HepG2 (cell line): ENCODE measurements at regions not wholly inside any gene's neighbourhood (a gene's known extent, or its start where the extent isn't known, plus 50 kb on each side); places are given as distances from the start of the nearest gene placed in this dataset.
A peak's percentile ranks its signal among the peaks of the same experiment; 100 is the strongest.

Source experiments
- ATAC-seq: fragments of 200-7000 bp; cut with Tn5 transposase; 3 replicates; pipeline ENCODE4 v1.9.1; 2020; ENCODE audit warnings: mild to moderate bottlenecking, moderate library complexity
- BruUV-seq: library from RNA; stranded (reverse); fragments of 400-500 nt; replicated peaks from 2 replicates; lab custom pipeline; 2021; lab: Mats Ljungman, UMichigan
- CTCF ChIA-PET: fragments of 300-600 bp; formaldehyde crosslinking; extraction: SDS; loops from one replicate; lab custom pipeline; 2021; ENCODE audit warnings: low total read pairs, inconsistent platforms, low intra/inter-chr PET ratio; lab: Yijun Ruan, JAX
- POLR2A ChIA-PET: fragments of 350-600 bp; sonication (Branson Sonifier 250); formaldehyde crosslinking; loops from one replicate; lab custom pipeline; 2020; ENCODE audit warnings: antibody characterized with exemption, inconsistent platforms; lab: Yijun Ruan, JAX
- DNase-seq: peaks from one replicate; pipeline ENCODE4 v3.0.0-alpha.2; 2015; ENCODE audit warnings: low spot score
- FAIRE-seq: peaks from 3 replicates; lab custom pipeline; 2011; peaks lifted over from hg19 to GRCh38; lab: Jason Lieb, UNC
- H2AFZ ChIP-seq: one replicate; pipeline ENCODE4 v1.6.1; 2011; ENCODE audit warnings: low read length, inconsistent platforms
- H3K27ac ChIP-seq: fragments of 300-600 bp; 3 replicates; pipeline ENCODE4 v1.8.0; 2011; ENCODE audit warnings: mixed run types, mild to moderate bottlenecking, mixed read lengths, low read length, inconsistent platforms; ENCODE audit not compliant: insufficient read depth; ENCODE audit errors: extremely low read length
- H3K27me3 ChIP-seq, 2 experiments: fragments of 200-600 bp in 1 of 2; 2 replicates in 1 of 2; 3 replicates in 1 of 2; pipeline versions ENCODE4 v1.6.0 to v1.8.0; 2011; ENCODE audit warnings: low read length in 2 of 2, mild to moderate bottlenecking in 2 of 2, moderate library complexity in 2 of 2, inconsistent platforms in 1 of 2; ENCODE audit not compliant: insufficient read depth in 2 of 2, control insufficient read depth in 1 of 2
- H3K36me3 ChIP-seq, 2 experiments: fragments of 200-600 bp in 1 of 2; replicated peaks in 1 of 2; 2 replicates in 1 of 2; 3 replicates in 1 of 2; pipeline versions ENCODE4 v1.5.1 to v1.8.0; 2011; ENCODE audit warnings: low read length in 2 of 2, inconsistent platforms in 1 of 2; ENCODE audit not compliant: insufficient read depth in 2 of 2, control insufficient read depth in 1 of 2
- H3K4me1 ChIP-seq: 2 replicates; pipeline ENCODE4 v1.5.1; 2012; ENCODE audit warnings: low read length, inconsistent platforms; ENCODE audit not compliant: insufficient read depth
- H3K4me2 ChIP-seq: 2 replicates; pipeline ENCODE4 v1.6.0; 2011; ENCODE audit warnings: low read depth, low read length, inconsistent platforms
- H3K4me3 ChIP-seq, 3 experiments: fragments of 200-600 bp in 1 of 3; sonication (generic), shearing (Covaris generic) in 1 of 3; replicated peaks in 1 of 3; 2 replicates each; pipeline ENCODE4 v1.5.1; 2011 to 2016; ENCODE audit warnings: low read length in 3 of 3, inconsistent platforms in 2 of 3, low read depth in 2 of 3, mild to moderate bottlenecking in 2 of 3, control low read depth in 1 of 3, mixed read lengths in 1 of 3; ENCODE audit not compliant: insufficient read depth in 1 of 3
- H3K79me2 ChIP-seq: one replicate; pipeline ENCODE4 v1.6.1; 2011; ENCODE audit warnings: low read length, inconsistent platforms; ENCODE audit not compliant: insufficient read depth
- H3K9ac ChIP-seq: 2 replicates; pipeline ENCODE4 v1.6.0; 2011; ENCODE audit warnings: mild to moderate bottlenecking, low read depth, low read length, inconsistent platforms; ENCODE audit not compliant: insufficient read depth
- H3K9me3 ChIP-seq: 2 replicates; pipeline ENCODE4 v1.5.1; 2012; ENCODE audit warnings: mild to moderate bottlenecking, low read length
- H4K20me1 ChIP-seq: 2 replicates; pipeline ENCODE4 v1.6.0; 2011; ENCODE audit warnings: inconsistent platforms, mild to moderate bottlenecking, low read length, moderate library complexity; ENCODE audit not compliant: insufficient read depth
- EP300 ChIP-seq, 3 experiments: sonication (generic) in 1 of 3; formaldehyde crosslinking in 1 of 3; IDR thresholded peaks; 2 replicates each; pipeline versions ENCODE4 v1.5.1 to v1.6.1; 2011 to 2020; ENCODE audit warnings: low read depth in 2 of 3, low read length in 2 of 3, borderline replicate concordance in 1 of 3, improper control_type of control experiment in 1 of 3, mild to moderate bottlenecking in 1 of 3, missing genetic modification reagents in 1 of 3, moderate library complexity in 1 of 3
- HDAC1 ChIP-seq: sonication (generic); formaldehyde crosslinking; IDR thresholded peaks from 2 replicates; pipeline ENCODE4 v1.5.1; 2020; ENCODE audit warnings: mild to moderate bottlenecking, missing genetic modification reagents
- IKZF1 ChIP-seq: fragments of 450-650 bp; IDR thresholded peaks from 2 replicates; pipeline ENCODE4 v1.7.1; 2016
- KLF12 ChIP-seq: sonication (generic); formaldehyde crosslinking; IDR thresholded peaks from 2 replicates; pipeline ENCODE4 v1.4.0; 2020; ENCODE audit warnings: missing genetic modification reagents, borderline replicate concordance
- MED13 ChIP-seq: sonication (generic); formaldehyde crosslinking; IDR thresholded peaks from 2 replicates; pipeline ENCODE4 v1.5.0; 2020; ENCODE audit warnings: missing genetic modification reagents
- RAD51 ChIP-seq: fragments of 450-650 bp; IDR thresholded peaks from 2 replicates; pipeline ENCODE4 v1.6.1; 2016; ENCODE audit warnings: borderline replicate concordance
- RORA ChIP-seq: sonication (generic); formaldehyde crosslinking; IDR thresholded peaks from 2 replicates; pipeline ENCODE4 v1.5.0; 2020; ENCODE audit warnings: mild to moderate bottlenecking, missing genetic modification reagents, moderate library complexity
- STAG1 ChIP-seq: sonication (generic); formaldehyde crosslinking; IDR thresholded peaks from 2 replicates; pipeline ENCODE4 v1.4.0; 2020; ENCODE audit warnings: missing genetic modification reagents
- TARDBP ChIP-seq: sonication (generic); formaldehyde crosslinking; IDR thresholded peaks from 2 replicates; pipeline ENCODE4 v1.8.0; 2022; ENCODE audit warnings: mild to moderate bottlenecking, missing genetic modification reagents
- ZNF431 ChIP-seq: sonication (generic); formaldehyde crosslinking; IDR thresholded peaks from 2 replicates; pipeline ENCODE4 v1.9.0; 2022; ENCODE audit warnings: missing genetic modification reagents, low read depth, mild to moderate bottlenecking, borderline replicate concordance
- ZNF446 ChIP-seq: sonication (generic); formaldehyde crosslinking; IDR thresholded peaks from 2 replicates; pipeline ENCODE4 v1.5.0; 2020; ENCODE audit warnings: mild to moderate bottlenecking, missing genetic modification reagents
- ZNF788 ChIP-seq: sonication (generic); formaldehyde crosslinking; IDR thresholded peaks from 2 replicates; pipeline ENCODE4 v1.5.0; 2020; ENCODE audit warnings: mild to moderate bottlenecking, missing genetic modification reagents, borderline replicate concordance
- WGBS: methylation state at CpG from one replicate; pipeline ENCODE4 v1.1.6; 2017; ENCODE audit warnings: low lambda C conversion rate; 5-methylcytosine and 5-hydroxymethylcytosine counted together
- in situ Hi-C: cut with HindIII; loops from 2 replicates; pipeline ENCODE4 v1.10.0; 2017; ENCODE audit warnings: low pct_unique_long_range_greater_than_20kb; ENCODE audit not compliant: extremely low pct_ligation_motif_present
- intact Hi-C: fragments of 100-400 bp; cut with micrococcal nuclease; formaldehyde crosslinking; loops from one replicate; pipeline ENCODE4 v1.10.0; 2022; ENCODE audit not compliant: unreplicated experiment
- TF ChIP-seq, protein P1 (sequence below), 2 experiments: sonication (generic) in 1 of 2; formaldehyde crosslinking in 1 of 2; IDR thresholded peaks; 2 replicates each; pipeline versions ENCODE4 v1.5.1 to v1.6.1; 2011 to 2020; ENCODE audit warnings: borderline replicate concordance in 1 of 2, low read depth in 1 of 2, low read length in 1 of 2, mild to moderate bottlenecking in 1 of 2, missing genetic modification reagents in 1 of 2, moderate library complexity in 1 of 2
- TF ChIP-seq, protein P2 (sequence below): sonication (generic); formaldehyde crosslinking; IDR thresholded peaks from 2 replicates; pipeline ENCODE4 v1.5.0; 2020; ENCODE audit warnings: missing genetic modification reagents
- TF ChIP-seq, protein P3 (sequence below): IDR thresholded peaks from 2 replicates; pipeline ENCODE4 v1.6.1; 2016; ENCODE audit warnings: low read depth

DNA sequence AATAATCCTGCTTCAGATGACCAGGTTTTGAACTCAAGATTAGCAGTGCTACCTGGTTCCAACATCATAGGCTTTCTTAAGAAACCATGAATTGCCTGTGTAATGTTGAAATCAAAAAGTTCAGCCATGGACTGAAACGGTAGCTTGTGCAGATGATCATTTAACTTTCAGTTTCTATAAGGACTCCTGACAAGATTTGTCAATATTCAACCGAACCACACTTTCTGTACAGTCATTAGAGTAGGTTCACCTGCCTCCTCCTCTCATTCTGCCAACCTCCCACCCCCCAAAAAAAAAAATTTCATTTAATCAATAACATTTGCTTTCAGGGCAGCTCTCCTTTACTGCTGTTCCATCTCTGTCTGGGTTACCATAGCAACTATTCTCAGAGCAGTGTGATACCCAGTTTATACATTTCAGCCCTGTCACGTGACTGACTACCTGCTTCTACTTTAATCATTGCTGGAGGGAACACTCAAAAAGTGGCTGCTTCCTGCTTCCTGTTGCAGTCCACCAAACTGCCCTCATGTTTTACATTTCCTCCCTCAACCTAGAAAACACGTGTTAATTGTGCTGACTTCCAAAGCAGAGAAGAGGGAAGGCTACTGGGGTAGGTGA, 275.5 kb downstream of the SS18 start:
- CTCF ChIA-PET, result no interaction called here
- Histone ChIP-seq H3K27ac (no peak overlapping the region), H4K20me1 (no peaks in the 10 kb centered on the region), H3K9me3 (no peaks in the 10 kb centered on the region), H2AFZ (no peak overlapping the region), H3K4me1 (no peaks in the 10 kb centered on the region), H3K4me3 (no peak overlapping the region), H3K79me2 (no peaks in the 10 kb centered on the region), H3K9ac (no peak overlapping the region), H3K4me2 (no peak overlapping the region), H3K27me3 (peaks cover 0 to 1% of the 10 kb centered on the region in 2 experiments; a peak in 2 of 5 replicates), H3K36me3 (no peaks in the 10 kb centered on the region)
- intact Hi-C loops (no loop called here), in situ Hi-C loops (no loop called here)
- DNase-seq, result no peak
- FAIRE-seq, result no peak
- ATAC-seq, result no peak
- WGBS, result 2% methylated on average over 4 of the region's 4 CpGs
- TF ChIP-seq HDAC1 (CRISPR knock-in tag), result no peak
- TF ChIP-seq STAG1 (CRISPR knock-in tag), result no peak
- TF ChIP-seq TARDBP (CRISPR knock-in tag), result no peak
- TF ChIP-seq ZNF431 (CRISPR knock-in tag), result no peak
- TF ChIP-seq MED13, result no peak
- TF ChIP-seq IKZF1, result no peak
- no peak for TF ChIP-seq RORA (CRISPR knock-in tag)
- no peak for TF ChIP-seq EP300 (IDR thresholded peaks at IDR 0.05; ENCODE audit: low read depth in 2 of 2, low read length in 2 of 2)
- TF ChIP-seq EP300 (CRISPR knock-in tag; IDR thresholded peaks at IDR 0.05; ENCODE audit: borderline replicate concordance), result no peak
- TF ChIP-seq RAD51, result peak; percentile 75
- TF ChIP-seq, protein P1, sequence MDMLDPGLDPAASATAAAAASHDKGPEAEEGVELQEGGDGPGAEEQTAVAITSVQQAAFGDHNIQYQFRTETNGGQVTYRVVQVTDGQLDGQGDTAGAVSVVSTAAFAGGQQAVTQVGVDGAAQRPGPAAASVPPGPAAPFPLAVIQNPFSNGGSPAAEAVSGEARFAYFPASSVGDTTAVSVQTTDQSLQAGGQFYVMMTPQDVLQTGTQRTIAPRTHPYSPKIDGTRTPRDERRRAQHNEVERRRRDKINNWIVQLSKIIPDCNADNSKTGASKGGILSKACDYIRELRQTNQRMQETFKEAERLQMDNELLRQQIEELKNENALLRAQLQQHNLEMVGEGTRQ (IDR thresholded peaks at IDR 0.05; ENCODE audit: low read depth, low read length), result peak; percentile 44
- TF ChIP-seq, protein P1 (CRISPR knock-in tag; IDR thresholded peaks at IDR 0.05; ENCODE audit: borderline replicate concordance), result no peak
- no peak for TF ChIP-seq ZNF446 (CRISPR knock-in tag)
- no peak for TF ChIP-seq KLF12 (CRISPR knock-in tag)
- TF ChIP-seq, protein P2, sequence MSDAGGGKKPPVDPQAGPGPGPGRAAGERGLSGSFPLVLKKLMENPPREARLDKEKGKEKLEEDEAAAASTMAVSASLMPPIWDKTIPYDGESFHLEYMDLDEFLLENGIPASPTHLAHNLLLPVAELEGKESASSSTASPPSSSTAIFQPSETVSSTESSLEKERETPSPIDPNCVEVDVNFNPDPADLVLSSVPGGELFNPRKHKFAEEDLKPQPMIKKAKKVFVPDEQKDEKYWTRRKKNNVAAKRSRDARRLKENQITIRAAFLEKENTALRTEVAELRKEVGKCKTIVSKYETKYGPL (CRISPR knock-in tag), result no peak
- TF ChIP-seq ZNF788 (CRISPR knock-in tag), result no peak
- TF ChIP-seq, protein P3, sequence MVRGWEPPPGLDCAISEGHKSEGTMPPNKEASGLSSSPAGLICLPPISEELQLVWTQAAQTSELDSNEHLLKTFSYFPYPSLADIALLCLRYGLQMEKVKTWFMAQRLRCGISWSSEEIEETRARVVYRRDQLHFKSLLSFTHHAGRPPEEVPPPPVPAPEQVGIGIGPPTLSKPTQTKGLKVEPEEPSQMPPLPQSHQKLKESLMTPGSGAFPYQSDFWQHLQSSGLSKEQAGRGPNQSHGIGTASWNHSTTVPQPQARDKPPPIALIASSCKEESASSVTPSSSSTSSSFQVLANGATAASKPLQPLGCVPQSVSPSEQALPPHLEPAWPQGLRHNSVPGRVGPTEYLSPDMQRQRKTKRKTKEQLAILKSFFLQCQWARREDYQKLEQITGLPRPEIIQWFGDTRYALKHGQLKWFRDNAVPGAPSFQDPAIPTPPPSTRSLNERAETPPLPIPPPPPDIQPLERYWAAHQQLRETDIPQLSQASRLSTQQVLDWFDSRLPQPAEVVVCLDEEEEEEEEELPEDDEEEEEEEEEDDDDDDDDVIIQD (CRISPR knock-in tag), result no peak
- POLR2A ChIA-PET, result no interaction called here
- BruUV-seq, result no TSS peak
